ENCODE measurements at regions not wholly inside any gene's neighbourhood (a gene's known extent, or its start where the extent isn't known, plus 50 kb on each side); places are given as distances from the start of the nearest gene placed in this dataset.

- TF ChIP-seq CTCF (IDR thresholded peaks at IDR 0.05), result no peak
- TF ChIP-seq POLR2A (IDR thresholded peaks at IDR 0.05), result no peak
Measured at GRCh38 chr6:157757430-157758403, 65.3 kb upstream of the SNX9 start.

All from prostate gland (tissue), 2 donors.